Omental fat pad (tissue), 3 donors: ENCODE measurements at regions not wholly inside any gene's neighbourhood (a gene's known extent, or its start where the extent isn't known, plus 50 kb on each side); places are given as distances from the start of the nearest gene placed in this dataset.

Source experiments
- ATAC-seq: fragments of 150-250 bp; one replicate; pipeline ENCODE4 v1.9.1; 2016; ENCODE audit warnings: mild to moderate bottlenecking, moderate library complexity; ENCODE audit not compliant: low FRiP score
- DNase-seq: peaks from one replicate; pipeline ENCODE4 v3.0.0-alpha.2; 2019; ENCODE audit warnings: low spot score
- CTCF ChIP-seq, 3 donors: fragments of 450-650 bp; IDR thresholded peaks; one replicate each; pipeline ENCODE4 v1.5.1; 2016 to 2017; ENCODE audit warnings: antibody characterized with exemption in 3 of 3, mild to moderate bottlenecking in 3 of 3, moderate library complexity in 2 of 3

- ATAC-seq (peak; percentile 50), DNase-seq (peak; percentile 53)
- peak in 1 of 3 donors; percentile 5 for TF ChIP-seq CTCF (IDR thresholded peaks at IDR 0.05)
Observed at GRCh38 chr10:2927958-2928840, 139.1 kb upstream of the PFKP start.

DNA sequence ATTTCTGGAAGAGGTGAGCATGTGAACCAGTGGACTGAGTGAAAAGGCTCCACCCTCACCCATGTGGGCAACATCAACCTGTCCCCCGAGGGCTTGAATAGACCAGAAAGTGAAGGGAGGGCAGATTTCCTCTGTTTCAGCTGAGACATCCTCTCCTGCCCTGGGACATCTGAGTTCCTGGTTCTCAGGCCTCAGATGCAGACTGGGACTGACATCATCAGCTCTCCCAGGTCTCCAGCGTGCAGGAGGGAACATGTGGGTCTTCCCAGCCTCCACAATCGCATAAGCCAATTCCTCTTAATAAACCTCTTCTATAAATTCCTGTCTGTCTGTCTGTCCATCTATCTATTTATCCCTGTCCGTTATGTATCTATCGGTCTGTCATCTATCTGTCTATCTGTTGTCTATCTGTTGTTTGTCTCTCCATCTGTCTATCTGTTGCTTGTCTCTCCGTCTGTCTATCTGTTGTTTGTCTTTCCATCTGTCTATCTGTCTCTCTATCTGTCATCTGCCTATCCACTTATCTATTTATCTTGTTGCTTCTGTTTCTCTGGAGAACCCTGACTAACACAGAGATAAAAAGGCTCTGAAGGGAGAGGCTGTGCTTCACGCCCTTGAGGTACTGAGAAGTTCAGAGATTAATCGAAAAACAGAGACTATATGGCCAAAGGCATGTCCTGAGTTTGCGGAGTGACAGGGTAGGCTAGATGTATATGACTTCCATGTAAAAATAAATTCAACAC, 140.3 kb upstream of the PFKP start:
- no peak for DNase-seq
- no peak for ATAC-seq
- no peak for TF ChIP-seq CTCF (IDR thresholded peaks at IDR 0.05)

GRCh38 chr10:2925631-2926030, 141.7 kb upstream of the PFKP start:
- DNase-seq: no peak
- ATAC-seq: no peak

GRCh38 chr10:2924431-2924830, 142.9 kb upstream of the PFKP start:
- no peak for TF ChIP-seq CTCF (IDR thresholded peaks at IDR 0.05)
- ATAC-seq (no peak), DNase-seq (no peak)

More at GRCh38 chr10:2925631-2926030, 141.7 kb upstream of the PFKP start:
- TF ChIP-seq CTCF (IDR thresholded peaks at IDR 0.05): no peak

- ATAC-seq: no peak
- no peak for DNase-seq
- TF ChIP-seq CTCF (IDR thresholded peaks at IDR 0.05): no peak
Observed at GRCh38 chr10:2921956-2922680, 145.2 kb upstream of the PFKP start.

GRCh38 chr10:2920637-2921036, 146.7 kb upstream of the PFKP start:
- ATAC-seq: no peak

More at GRCh38 chr10:2920637-2921036, 146.7 kb upstream of the PFKP start:
- no peak for TF ChIP-seq CTCF (IDR thresholded peaks at IDR 0.05)
- DNase-seq: no peak
